IMR-90 (cell line): ENCODE measurements at regions not wholly inside any gene's neighbourhood (a gene's known extent, or its start where the extent isn't known, plus 50 kb on each side); places are given as distances from the start of the nearest gene placed in this dataset.

Source experiments
- ATAC-seq: fragments of 200-7000 bp; cut with Tn5 transposase; 2 replicates; pipeline ENCODE4 v1.9.1; 2020; ENCODE audit warnings: low read depth, mild to moderate bottlenecking, moderate library complexity
- BruUV-seq: library from RNA; stranded (reverse); fragments of 400-500 nt; replicated peaks from 2 replicates; lab custom pipeline; 2021; lab: Mats Ljungman, UMichigan
- CTCF ChIA-PET: fragments of 300-600 bp; formaldehyde crosslinking; extraction: SDS; loops from one replicate; lab custom pipeline; 2021; ENCODE audit warnings: antibody characterized with exemption; lab: Yijun Ruan, JAX
- POLR2A ChIA-PET: fragments of 300-600 bp; sonication (Branson Sonifier 250); formaldehyde crosslinking; loops from one replicate; lab custom pipeline; 2022; ENCODE audit warnings: antibody characterized with exemption; ENCODE audit not compliant: unreplicated experiment; lab: Charles Lee
- DNase-seq: peaks from one replicate; pipeline ENCODE4 v3.0.0; 2013
- H2AFZ ChIP-seq: replicated peaks from 2 replicates; pipeline ENCODE3; 2013; ENCODE audit warnings: low read length, mild to moderate bottlenecking; ENCODE audit not compliant: poor library complexity
- H2AK5ac ChIP-seq: 2 replicates; pipeline ENCODE4 v1.6.1; 2013; ENCODE audit warnings: low read depth, low read length, inconsistent platforms
- H2AK9ac ChIP-seq: replicated peaks from 2 replicates; pipeline ENCODE3; 2013; ENCODE audit warnings: mild to moderate bottlenecking, low read depth, low read length, moderate library complexity; ENCODE audit not compliant: poor library complexity
- H2BK120ac ChIP-seq: 2 replicates; pipeline ENCODE4 v1.6.1; 2013; ENCODE audit warnings: low read depth, low read length, inconsistent platforms
- H2BK15ac ChIP-seq: 3 replicates; pipeline ENCODE4 v1.6.1; 2013; ENCODE audit warnings: low read depth, low read length, inconsistent platforms
- H2BK20ac ChIP-seq: 2 replicates; pipeline ENCODE4 v1.6.1; 2013; ENCODE audit warnings: low read depth, mild to moderate bottlenecking, inconsistent platforms, low read length, moderate library complexity
- H2BK5ac ChIP-seq: 2 replicates; pipeline ENCODE4 v1.6.1; 2013; ENCODE audit warnings: mild to moderate bottlenecking, low read depth, low read length, inconsistent platforms; ENCODE audit not compliant: poor library complexity, severe bottlenecking
- H3K14ac ChIP-seq: replicated peaks from 2 replicates; pipeline ENCODE4 v1.6.1; 2013; ENCODE audit warnings: low read depth, low read length, inconsistent platforms
- H3K18ac ChIP-seq: 2 replicates; pipeline ENCODE4 v1.6.1; 2013; ENCODE audit warnings: low read depth, low read length, control low read depth
- H3K23ac ChIP-seq: 2 replicates; pipeline ENCODE4 v1.6.1; 2013; ENCODE audit warnings: low read depth, low read length, inconsistent platforms
- H3K27ac ChIP-seq: 2 replicates; pipeline ENCODE4 v1.5.1; 2013; ENCODE audit warnings: mild to moderate bottlenecking, control low read depth, low read length; ENCODE audit not compliant: insufficient read depth
- H3K27me3 ChIP-seq: 2 replicates; pipeline ENCODE4 v1.6.1; 2013; ENCODE audit warnings: low read length; ENCODE audit not compliant: control insufficient read depth, insufficient read depth
- H3K36me3 ChIP-seq: 2 replicates; pipeline ENCODE4 v1.6.1; 2013; ENCODE audit warnings: low read length, mixed read lengths; ENCODE audit not compliant: control insufficient read depth, insufficient read depth
- H3K4ac ChIP-seq: 2 replicates; pipeline ENCODE4 v1.6.1; 2013; ENCODE audit warnings: low read depth, low read length, inconsistent platforms
- H3K4me1 ChIP-seq: 2 replicates; pipeline ENCODE4 v1.6.1; 2013; ENCODE audit warnings: low read length, mixed read lengths; ENCODE audit not compliant: control insufficient read depth, insufficient read depth
- H3K4me2 ChIP-seq: 2 replicates; pipeline ENCODE4 v1.6.1; 2013; ENCODE audit warnings: low read depth, mild to moderate bottlenecking, control low read depth, low read length, moderate library complexity
- H3K4me3 ChIP-seq: 2 replicates; pipeline ENCODE4 v1.5.1; 2013; ENCODE audit warnings: low read depth, mild to moderate bottlenecking, control low read depth, low read length, moderate library complexity; ENCODE audit not compliant: insufficient read depth
- H3K56ac ChIP-seq: 2 replicates; pipeline ENCODE4 v1.6.1; 2013; ENCODE audit warnings: low read length, inconsistent platforms; ENCODE audit not compliant: insufficient read depth; ENCODE audit errors: extremely low read depth
- H3K79me1 ChIP-seq, 2 experiments: 2 replicates each; pipeline ENCODE4 v1.6.1; 2013; ENCODE audit warnings: low read length in 2 of 2, inconsistent platforms in 1 of 2, low read depth in 1 of 2
- H3K9ac ChIP-seq: 2 replicates; pipeline ENCODE4 v1.6.1; 2013; ENCODE audit warnings: low read depth, low read length, control low read depth
- H3K9me1 ChIP-seq: 2 replicates; pipeline ENCODE4 v1.6.1; 2013; ENCODE audit warnings: low read length, inconsistent platforms; ENCODE audit not compliant: insufficient read depth
- H3K9me3 ChIP-seq: 2 replicates; pipeline ENCODE4 v1.6.1; 2013; ENCODE audit warnings: low read length; ENCODE audit not compliant: control insufficient read depth, insufficient read depth
- H4K20me1 ChIP-seq: 2 replicates; pipeline ENCODE4 v1.6.1; 2013; ENCODE audit warnings: low read length, inconsistent platforms; ENCODE audit not compliant: insufficient read depth
- H4K5ac ChIP-seq: 2 replicates; pipeline ENCODE4 v1.6.1; 2013; ENCODE audit warnings: mild to moderate bottlenecking, low read depth, low read length, control low read depth
- H4K8ac ChIP-seq, 2 experiments: 2 replicates each; pipeline ENCODE4 v1.6.1; 2013; ENCODE audit warnings: low read depth in 2 of 2, low read length in 2 of 2, control low read depth in 1 of 2, inconsistent platforms in 1 of 2
- H4K91ac ChIP-seq: 2 replicates; pipeline ENCODE4 v1.6.1; 2013; ENCODE audit warnings: low read depth, low read length, inconsistent platforms; ENCODE audit not compliant: insufficient read depth
- MAFK ChIP-seq: IDR thresholded peaks from 2 replicates; pipeline ENCODE4 v1.6.1; 2012; ENCODE audit warnings: low read depth, low read length, improper control_type of control experiment
- MAZ ChIP-seq: IDR thresholded peaks from 2 replicates; pipeline ENCODE4 v1.6.1; 2012; ENCODE audit warnings: low read depth, mild to moderate bottlenecking, low read length, improper control_type of control experiment, moderate library complexity, borderline replicate concordance
- MXI1 ChIP-seq: IDR thresholded peaks from 2 replicates; pipeline ENCODE4 v1.6.1; 2012; ENCODE audit warnings: low read depth, mild to moderate bottlenecking, low read length, moderate library complexity, borderline replicate concordance
- WGBS, 2 experiments: methylation state at CpG; one replicate each; pipeline versions ENCODE4 v1.1.5 to v1.1.7; 2013; ENCODE audit warnings: missing lambda C conversion rate in 2 of 2; ENCODE audit not compliant: insufficient read length in 1 of 2; ENCODE audit errors: extremely low coverage in 2 of 2; 5-methylcytosine and 5-hydroxymethylcytosine counted together
- dilution Hi-C: fragments of 300-500 bp; cut with HindIII; formaldehyde crosslinking; loops from one replicate; pipeline ENCODE4 v1.14.3; 2018; ENCODE audit warnings: low sequenced_read_pairs; ENCODE audit not compliant: unreplicated experiment
- in situ Hi-C: fragments of 300-500 bp; cut with MboI; formaldehyde crosslinking; loops from 3 replicates; pipeline ENCODE4 v1.14.3; 2019; ENCODE audit warnings: low sequenced_read_pairs, inconsistent platforms, mixed read lengths
- intact Hi-C: fragments of 100-400 bp; cut with micrococcal nuclease; formaldehyde crosslinking; loops from 2 replicates; pipeline ENCODE4 v1.10.0; 2022

- no peak overlapping the region for H2BK20ac ChIP-seq
- no peak overlapping the region for H3K4me2 ChIP-seq
- no peak for ATAC-seq
- no peak overlapping the region for H3K56ac ChIP-seq
- H4K8ac ChIP-seq: no peak overlapping the region
- H3K9me1 ChIP-seq: no peaks in the 10 kb centered on the region
- no peak overlapping the region for H3K4ac ChIP-seq
- in situ Hi-C loops: no loop called here
- dilution Hi-C loops: no loop called here
- H3K27me3 ChIP-seq: no peaks in the 10 kb centered on the region
- no CpG with 5 or more reads among the region's 6 CpGs for WGBS, 2 experiments
- no TSS peak for BruUV-seq
- H3K4me1 ChIP-seq: no peaks in the 10 kb centered on the region
- no peak overlapping the region for H4K91ac ChIP-seq
- no peak overlapping the region for H2BK5ac ChIP-seq
- H3K9ac ChIP-seq: no peak overlapping the region
- no peak for DNase-seq
- no peak overlapping the region for H2AK9ac ChIP-seq
- no peak overlapping the region for H2BK15ac ChIP-seq
- no peak for TF ChIP-seq MAZ
- no peak for TF ChIP-seq MAFK
- TF ChIP-seq MXI1: no peak
- H3K9me3 ChIP-seq: no peaks in the 10 kb centered on the region
- POLR2A ChIA-PET: interaction anchor here (0.6 kb wide), 1 partner anchor 12 kb away, joined by 16 read pairs; a partner anchor contains a TSS
- H4K5ac ChIP-seq: no peak overlapping the region
- CTCF ChIA-PET: interaction anchor here (1.2 kb wide), 1 partner anchor 9 kb away, joined by 3 read pairs; no protein-coding TSS in a partner anchor
- H3K79me1 ChIP-seq: no peaks in the 10 kb centered on the region
- no peak overlapping the region for H3K18ac ChIP-seq
- H3K23ac ChIP-seq: no peak overlapping the region
- H2BK120ac ChIP-seq: no peak overlapping the region
- no peak overlapping the region for H2AK5ac ChIP-seq
- H2AFZ ChIP-seq: no peak overlapping the region
- H4K20me1 ChIP-seq: no peaks in the 10 kb centered on the region
- no peak overlapping the region for H3K4me3 ChIP-seq
- no peaks in the 10 kb centered on the region for H3K36me3 ChIP-seq
- no peak overlapping the region for H3K27ac ChIP-seq
- intact Hi-C loops: no loop called here
- H3K14ac ChIP-seq: no peak overlapping the region
These were observed 104.1 kb upstream of the BTN3A2 start for GRCh38 chr6:26260725-26261490.
